GM21515 (cell line): ENCODE measurements at regions not wholly inside any gene's neighbourhood (a gene's known extent, or its start where the extent isn't known, plus 50 kb on each side); places are given as distances from the start of the nearest gene placed in this dataset.
"Not testable (repeated sequence)": the region's sequence is repeated elsewhere in the genome, so short reads cannot be mapped to it uniquely, and the experiment has no call there.

Source experiments
- ATAC-seq: cut with Tn5 transposase; IDR thresholded peaks from one replicate; pipeline ENCODE4 v1.9.1; 2021; ENCODE audit not compliant: unreplicated experiment

- no peak for ATAC-seq
These were observed 103.3 kb downstream of the MDH1 start for GRCh38 chr2:63692002-63692606.

DNA sequence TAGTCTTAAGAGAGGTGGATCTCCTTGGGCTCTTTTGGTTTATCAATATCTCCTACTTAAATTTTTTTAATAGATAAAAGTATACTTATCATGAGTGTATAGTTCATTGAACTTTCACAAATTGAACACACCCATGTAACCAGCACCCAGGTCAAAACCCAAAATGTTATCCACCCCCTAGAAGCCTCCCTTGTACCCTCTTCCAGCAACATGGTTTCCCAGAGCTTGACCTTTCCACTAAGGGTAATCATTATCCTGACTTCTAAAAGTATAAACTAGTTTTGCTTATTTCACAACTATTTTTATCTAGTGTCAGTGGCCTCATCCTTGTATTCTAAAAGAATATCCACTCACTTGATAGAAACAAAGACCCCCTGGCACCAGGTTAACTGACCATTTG is 106.8 kb downstream of the MDH1 start:
- ATAC-seq, result no peak

DNA sequence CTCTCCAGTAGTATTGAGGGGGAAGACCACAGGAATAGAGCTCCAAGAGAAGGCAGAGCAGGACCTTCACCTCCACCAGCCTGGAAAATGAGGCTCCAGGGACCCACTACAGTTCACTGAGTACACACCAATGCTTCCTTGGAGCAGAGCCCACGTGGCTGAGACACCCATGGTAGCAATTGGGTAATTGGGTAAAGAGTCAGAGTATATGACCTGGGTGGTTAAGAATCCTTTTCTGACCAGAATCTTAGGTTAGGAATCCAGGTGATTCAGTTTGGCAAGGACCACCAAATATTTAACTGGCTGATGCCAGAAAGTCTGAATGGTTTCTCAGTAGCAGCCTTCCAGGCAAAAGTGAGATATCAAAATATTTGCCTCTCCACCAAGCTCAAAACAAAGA is 107.7 kb downstream of the MDH1 start:
- no peak for ATAC-seq

- ATAC-seq, result no peak
These were observed 108.4 kb downstream of the MDH1 start for GRCh38 chr2:63697160-63697559.

DNA sequence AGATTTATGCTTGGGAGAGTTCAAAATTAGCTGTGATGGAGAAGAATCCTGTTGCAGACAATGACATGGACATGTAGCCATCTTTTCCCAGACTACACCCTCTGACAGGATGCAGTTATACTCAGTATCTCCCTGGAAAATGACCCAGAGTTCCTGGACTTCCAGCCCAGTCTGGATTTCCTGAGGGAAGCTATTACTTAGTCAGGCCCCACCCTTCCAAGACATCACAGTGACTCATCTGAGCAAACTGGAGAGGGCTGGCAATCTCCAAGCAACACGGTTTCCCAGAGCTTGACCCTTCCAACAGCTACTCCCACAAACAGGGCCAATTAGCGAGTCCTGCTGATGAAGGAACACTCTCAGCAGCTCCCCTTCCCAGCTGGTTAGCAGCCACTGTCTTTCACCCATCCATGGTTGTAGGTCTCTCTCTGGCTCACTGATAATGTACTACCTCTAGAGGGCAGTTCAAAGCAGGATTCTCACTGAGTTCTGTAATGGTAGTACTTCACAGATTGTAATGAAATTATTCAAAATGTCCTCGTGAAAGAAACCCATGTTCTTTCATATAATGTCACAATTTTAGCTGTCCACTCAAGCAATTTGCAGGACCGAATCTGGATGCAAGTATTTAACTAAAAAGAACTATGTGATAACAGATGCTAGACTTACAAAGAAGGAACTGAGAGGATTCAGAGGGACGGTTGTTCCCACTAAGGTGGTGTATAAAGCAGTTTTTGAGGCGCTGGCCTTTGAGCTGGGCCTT is 110.2 kb downstream of the MDH1 start:
- peak; percentile 68 for ATAC-seq

DNA sequence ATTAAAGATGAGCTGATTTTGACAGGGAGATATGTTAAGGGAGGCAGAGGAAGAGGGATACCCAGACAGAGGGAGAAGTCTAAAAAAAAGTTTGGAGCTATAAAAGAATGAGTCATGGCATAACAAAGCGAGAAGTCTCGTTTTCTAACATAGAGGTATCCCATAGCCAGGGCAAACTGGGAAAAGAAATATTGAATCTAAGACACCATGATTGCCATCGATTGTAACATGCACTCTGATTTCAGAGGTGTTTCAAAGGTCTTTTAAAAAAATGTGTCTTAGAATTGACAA is 110.7 kb downstream of the MDH1 start:
- ATAC-seq, result no peak

- no peak for ATAC-seq
These were observed 111.5 kb downstream of the MDH1 start for GRCh38 chr2:63700271-63700670.

- no peak for ATAC-seq
These were observed 112.6 kb downstream of the MDH1 start for GRCh38 chr2:63701406-63701805.

DNA sequence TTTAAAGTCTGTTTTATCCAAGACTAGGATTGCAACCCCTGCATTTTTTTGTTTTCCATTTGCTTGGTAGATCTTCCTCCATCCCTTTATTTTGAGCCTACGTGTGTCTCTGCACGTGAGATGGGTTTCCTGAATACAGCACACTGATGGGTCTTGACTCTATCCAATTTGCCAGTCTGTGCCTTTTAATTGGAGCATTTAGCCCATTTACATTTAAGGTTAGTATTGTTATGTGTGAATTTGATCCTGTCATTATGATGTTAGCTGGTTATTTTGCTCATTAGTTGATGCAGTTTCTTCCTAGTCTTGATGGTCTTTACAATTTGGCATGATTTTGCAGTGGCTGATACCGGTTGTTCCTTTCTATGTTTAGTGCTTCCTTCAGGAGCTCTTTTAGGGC is 117.3 kb downstream of the MDH1 start:
- ATAC-seq, result not testable (repeated sequence)

DNA sequence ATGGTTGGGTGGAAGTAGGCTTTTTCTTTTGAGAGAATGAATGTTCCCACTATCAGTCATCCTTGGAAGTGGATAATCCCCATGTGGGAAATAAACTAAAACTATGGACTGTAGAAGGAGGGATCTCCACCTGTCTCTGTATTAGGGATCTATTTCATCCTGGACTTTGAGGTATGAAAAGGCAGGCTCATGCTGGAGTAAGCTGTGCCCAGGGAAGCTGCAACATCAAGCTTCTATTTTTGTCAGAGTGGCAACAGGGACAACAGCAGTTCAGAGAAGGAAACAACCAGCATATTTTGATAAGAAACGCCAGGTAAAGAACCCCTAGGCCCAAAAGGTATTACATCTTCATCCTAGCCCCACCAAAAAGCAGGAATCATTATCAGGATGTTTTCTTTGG is 122.0 kb downstream of the MDH1 start:
- no peak for ATAC-seq

GRCh38 chr2:63712748-63713147 is 124.0 kb downstream of the MDH1 start:
- no peak for ATAC-seq

DNA sequence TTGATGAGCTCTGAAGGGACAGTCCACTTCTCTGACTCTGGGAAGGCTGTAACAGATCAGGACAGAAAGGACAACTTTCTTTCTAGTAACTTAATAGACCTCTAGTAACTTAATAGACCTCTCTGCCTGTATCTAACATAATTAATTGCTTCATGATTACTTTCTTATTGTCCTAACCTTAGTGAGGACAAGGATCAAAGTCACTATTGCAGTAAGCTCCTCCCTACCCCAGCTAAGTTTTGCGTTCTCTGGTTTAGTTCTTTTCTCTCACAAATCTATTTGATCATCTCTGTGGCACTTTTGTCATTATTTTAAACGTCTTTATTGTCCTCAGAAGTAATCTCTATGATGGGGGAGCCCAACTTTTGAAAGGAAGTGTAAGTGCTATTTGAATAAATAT is 125.5 kb upstream of the UGP2 start:
- ATAC-seq, result no peak

GRCh38 chr2:63719052-63719451 is 122.6 kb upstream of the UGP2 start:
- no peak for ATAC-seq

- no peak for ATAC-seq
These were observed 120.6 kb upstream of the UGP2 start for GRCh38 chr2:63721082-63721424.

- ATAC-seq, result not testable (repeated sequence)
These were observed 119.4 kb upstream of the UGP2 start for GRCh38 chr2:63722284-63722683.

GRCh38 chr2:63723709-63724108 is 118.0 kb upstream of the UGP2 start:
- ATAC-seq, result no peak

DNA sequence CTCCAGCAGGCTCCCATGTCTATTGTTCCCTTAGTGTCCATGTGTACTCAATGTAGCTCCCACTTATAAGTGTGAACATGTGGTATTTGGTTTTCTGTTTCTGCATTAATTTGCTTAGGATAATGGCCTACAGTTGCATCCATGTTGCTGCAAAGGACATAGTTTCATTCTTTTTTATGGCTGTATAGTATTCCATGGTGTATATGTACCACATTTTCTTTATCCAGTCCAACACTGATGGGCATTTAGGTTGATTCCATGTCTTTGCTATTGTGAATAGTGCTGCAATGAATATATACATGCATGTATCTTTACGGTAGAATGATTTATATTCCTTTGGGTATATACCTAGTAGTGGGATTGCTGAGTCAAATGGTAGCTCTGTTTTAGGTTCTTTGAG is 116.5 kb upstream of the UGP2 start:
- not testable (repeated sequence) for ATAC-seq

- no peak for ATAC-seq
These were observed 112.3 kb upstream of the UGP2 start for GRCh38 chr2:63729362-63729761.

- no peak for ATAC-seq
These were observed 111.9 kb upstream of the UGP2 start for GRCh38 chr2:63729831-63730230.

DNA sequence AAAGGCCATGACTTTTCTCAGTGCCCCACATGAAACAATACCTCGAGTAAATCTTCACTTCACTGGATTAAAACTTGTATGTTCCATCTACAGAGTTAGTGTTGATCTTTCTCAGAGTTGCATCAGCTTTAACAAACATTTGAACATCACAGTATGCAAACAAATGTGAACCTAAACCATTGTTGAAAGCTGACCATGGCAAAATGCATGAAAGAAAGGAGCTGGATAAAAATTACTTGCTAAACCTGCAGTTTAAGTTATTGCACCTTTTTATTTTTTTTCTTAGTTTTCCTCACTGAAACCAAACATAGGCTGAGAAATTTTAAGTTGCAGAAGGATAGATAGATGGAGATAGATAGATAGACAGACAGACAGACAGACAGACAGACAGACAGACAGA is 107.2 kb upstream of the UGP2 start:
- no peak for ATAC-seq

DNA sequence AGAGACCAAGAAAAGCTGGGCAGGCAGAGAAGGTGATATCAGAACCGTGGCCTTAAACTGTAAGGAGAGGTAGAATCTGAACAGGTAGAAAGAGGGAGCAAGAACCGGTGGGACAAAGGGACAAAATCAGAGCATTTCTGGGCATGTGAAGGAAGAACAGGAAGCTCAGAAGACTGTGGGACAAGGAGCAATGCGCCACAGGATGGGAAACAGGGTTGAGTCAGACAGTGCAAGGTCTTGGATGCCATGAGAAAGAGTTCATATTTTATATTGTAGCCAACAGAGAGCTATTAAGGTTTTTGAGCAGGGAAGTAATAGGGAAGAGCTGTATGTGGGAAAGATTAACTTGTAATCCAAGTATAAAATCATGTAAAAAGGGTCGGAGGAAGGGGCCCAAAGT is 106.4 kb upstream of the UGP2 start:
- no peak for ATAC-seq

- no peak for ATAC-seq
These were observed 105.8 kb upstream of the UGP2 start for GRCh38 chr2:63735931-63736330.

DNA sequence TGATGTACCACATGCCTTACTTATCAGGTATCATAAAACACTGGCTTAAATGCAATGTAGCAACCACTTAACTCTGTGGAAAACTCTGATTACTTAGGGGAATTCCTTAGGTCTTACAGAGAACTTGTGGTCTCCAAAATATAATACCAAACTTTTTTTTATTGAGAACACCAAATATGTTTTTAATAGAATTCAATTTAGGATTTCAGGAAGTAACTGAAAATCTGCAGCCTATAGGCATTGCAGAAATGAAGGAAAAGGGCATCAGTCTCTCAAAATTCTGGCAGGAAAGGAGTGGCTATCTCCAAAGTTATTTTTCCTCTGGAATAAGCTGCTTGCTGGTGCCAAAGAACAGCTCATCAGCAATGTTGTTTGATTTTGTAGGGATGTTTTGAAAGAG is 105.3 kb upstream of the UGP2 start:
- no peak for ATAC-seq
